H1 (cell line): ENCODE measurements at regions not wholly inside any gene's neighbourhood (a gene's known extent, or its start where the extent isn't known, plus 50 kb on each side); places are given as distances from the start of the nearest gene placed in this dataset.

Experiments used
- CTCF ChIA-PET: fragments of 300-600 bp; sonication (Branson Sonifier 250); formaldehyde crosslinking; loops from one replicate; lab custom pipeline; 2021; ENCODE audit not compliant: partially characterized antibody; lab: Charles Lee
- POLR2A ChIA-PET: fragments of 300-600 bp; sonication (Branson Sonifier 250); formaldehyde crosslinking; loops from one replicate; lab custom pipeline; 2021; ENCODE audit warnings: inconsistent platforms; ENCODE audit not compliant: partially characterized antibody; lab: Charles Lee
- DNase-seq, 2 experiments: peaks; one replicate each; pipeline versions ENCODE4 v3.0.0 to v3.0.0-alpha.2; 2010 to 2022; ENCODE audit warnings: low spot score in 2 of 2, low read depth in 1 of 2, mixed read lengths in 1 of 2
- FAIRE-seq: peaks from 2 replicates; lab custom pipeline; 2011; peaks lifted over from hg19 to GRCh38; lab: Jason Lieb, UNC
- H2AFZ ChIP-seq: 2 replicates; pipeline ENCODE4 v1.8.1; 2012; ENCODE audit warnings: low read length, inconsistent platforms
- H2AK5ac ChIP-seq: 2 replicates; pipeline ENCODE4 v1.6.1; 2013; ENCODE audit warnings: low read depth, low read length
- H2BK120ac ChIP-seq: replicated peaks from 2 replicates; pipeline ENCODE3; 2013; ENCODE audit warnings: low read depth, low read length, inconsistent platforms
- H2BK12ac ChIP-seq: 2 replicates; pipeline ENCODE4 v1.6.1; 2013; ENCODE audit warnings: low read depth, low read length
- H2BK15ac ChIP-seq: 2 replicates; pipeline ENCODE4 v1.6.1; 2013; ENCODE audit warnings: low read length
- H2BK20ac ChIP-seq: 2 replicates; pipeline ENCODE4 v1.6.1; 2013; ENCODE audit warnings: low read length
- H2BK5ac ChIP-seq: 2 replicates; pipeline ENCODE4 v1.6.1; 2013; ENCODE audit warnings: low read depth, low read length
- H3K14ac ChIP-seq: 2 replicates; pipeline ENCODE4 v1.6.1; 2013; ENCODE audit warnings: inconsistent platforms; ENCODE audit not compliant: insufficient read length
- H3K18ac ChIP-seq: 2 replicates; pipeline ENCODE4 v1.6.1; 2013; ENCODE audit warnings: low read length; ENCODE audit errors: extremely low read depth
- H3K23ac ChIP-seq: 2 replicates; pipeline ENCODE4 v1.6.1; 2013; ENCODE audit warnings: inconsistent platforms; ENCODE audit not compliant: insufficient read length
- H3K23me2 ChIP-seq: 2 replicates; pipeline ENCODE4 v1.6.1; 2013; ENCODE audit warnings: low read depth, low read length
- H3K27ac ChIP-seq: 2 replicates; pipeline ENCODE4 v1.6.1; 2011; ENCODE audit warnings: low read depth, low read length, inconsistent platforms
- H3K27me3 ChIP-seq, 4 experiments: replicated peaks in 1 of 4; 1 replicate in 1 of 4; 2 replicates in 3 of 4; pipeline versions ENCODE4 v1.6.1 to v1.8.1; 2011 to 2013; ENCODE audit warnings: low read length in 3 of 4, mild to moderate bottlenecking in 3 of 4, inconsistent platforms in 2 of 4, mixed read lengths in 2 of 4, moderate library complexity in 1 of 4; ENCODE audit not compliant: control insufficient read depth in 3 of 4, insufficient read depth in 3 of 4; ENCODE audit errors: extremely low read depth in 1 of 4
- H3K36me3 ChIP-seq, 4 experiments: 2 replicates each; pipeline versions ENCODE4 v1.6.1 to v1.8.1; 2011 to 2013; ENCODE audit warnings: mild to moderate bottlenecking in 4 of 4, low read length in 3 of 4, moderate library complexity in 2 of 4, control low read depth in 1 of 4, inconsistent platforms in 1 of 4; ENCODE audit not compliant: insufficient read depth in 4 of 4, control insufficient read depth in 2 of 4
- H3K4ac ChIP-seq: replicated peaks from 2 replicates; pipeline ENCODE3; 2013; ENCODE audit warnings: low read length, low read depth, mixed read lengths, inconsistent platforms; ENCODE audit not compliant: insufficient read length
- H3K4me1 ChIP-seq, 4 experiments: replicated peaks in 1 of 4; 1 replicate in 1 of 4; 2 replicates in 3 of 4; pipeline versions ENCODE4 v1.6.1 to v1.8.1; 2011 to 2013; ENCODE audit warnings: low read length in 3 of 4, inconsistent platforms in 2 of 4, mixed read lengths in 1 of 4; ENCODE audit not compliant: insufficient read depth in 4 of 4, control insufficient read depth in 3 of 4
- H3K4me2 ChIP-seq, 2 experiments: 2 replicates each; pipeline versions ENCODE4 v1.6.1 to v1.8.1; 2011 to 2013; ENCODE audit warnings: low read depth in 2 of 2, low read length in 2 of 2, control low read depth in 1 of 2, inconsistent platforms in 1 of 2, mild to moderate bottlenecking in 1 of 2; ENCODE audit not compliant: insufficient read depth in 1 of 2
- H3K4me3 ChIP-seq, 4 experiments: fragments of 200-600, 300-600 bp in 1 of 4; sonication (generic), shearing (Covaris generic), sonication (Bioruptor Twin) in 1 of 4; 2 replicates each; pipeline versions ENCODE4 v1.5.1 to v1.8.1; 2011 to 2016; ENCODE audit warnings: low read length in 4 of 4, low read depth in 3 of 4, control low read depth in 2 of 4, inconsistent platforms in 2 of 4, mild to moderate bottlenecking in 2 of 4, mixed read lengths in 1 of 4, moderate library complexity in 1 of 4; ENCODE audit not compliant: insufficient read depth in 2 of 4; ENCODE audit errors: extremely low read depth in 1 of 4
- H3K56ac ChIP-seq: replicated peaks from 2 replicates; pipeline ENCODE3; 2013; ENCODE audit warnings: low read depth, mild to moderate bottlenecking, mixed read lengths, low read length, inconsistent platforms; ENCODE audit not compliant: insufficient read length
- H3K79me1 ChIP-seq: 2 replicates; pipeline ENCODE4 v1.6.1; 2013; ENCODE audit warnings: low read depth, low read length, control low read depth
- H3K79me2 ChIP-seq, 2 experiments: 2 replicates each; pipeline versions ENCODE4 v1.6.1 to v1.8.1; 2012 to 2013; ENCODE audit warnings: low read length in 2 of 2, mild to moderate bottlenecking in 2 of 2, inconsistent platforms in 1 of 2; ENCODE audit not compliant: insufficient read depth in 2 of 2, control insufficient read depth in 1 of 2
- H3K9ac ChIP-seq, 4 experiments: replicated peaks in 1 of 4; 1 replicate in 1 of 4; 2 replicates in 3 of 4; pipeline versions ENCODE4 v1.6.1 to v1.8.1; 2011 to 2013; ENCODE audit warnings: low read depth in 3 of 4, low read length in 3 of 4, control low read depth in 2 of 4, mild to moderate bottlenecking in 2 of 4, moderate library complexity in 2 of 4, inconsistent platforms in 1 of 4; ENCODE audit errors: extremely low read depth in 1 of 4
- H3K9me3 ChIP-seq, 2 experiments: 2 replicates each; pipeline versions ENCODE4 v1.6.1 to v1.8.1; 2012 to 2013; ENCODE audit warnings: mild to moderate bottlenecking in 2 of 2, moderate library complexity in 2 of 2, control low read depth in 1 of 2, inconsistent platforms in 1 of 2, low read depth in 1 of 2, low read length in 1 of 2, mixed read lengths in 1 of 2; ENCODE audit not compliant: insufficient read depth in 2 of 2
- H4K20me1 ChIP-seq, 2 experiments: replicated peaks in 1 of 2; 2 replicates each; pipeline versions ENCODE3 to v1.8.1; 2011 to 2013; ENCODE audit warnings: inconsistent platforms in 2 of 2, low read length in 2 of 2, mild to moderate bottlenecking in 1 of 2; ENCODE audit not compliant: insufficient read depth in 2 of 2, control insufficient read depth in 1 of 2
- H4K5ac ChIP-seq: 2 replicates; pipeline ENCODE4 v1.6.1; 2013; ENCODE audit warnings: low read length, low read depth, mixed read lengths, inconsistent platforms; ENCODE audit not compliant: insufficient read length
- H4K8ac ChIP-seq: 2 replicates; pipeline ENCODE4 v1.8.0; 2013; ENCODE audit warnings: mild to moderate bottlenecking, moderate library complexity, low read length, inconsistent platforms; ENCODE audit not compliant: insufficient read depth; ENCODE audit errors: extremely low read depth
- H4K91ac ChIP-seq: replicated peaks from 2 replicates; pipeline ENCODE3; 2013; ENCODE audit warnings: low read length, mixed read lengths, inconsistent platforms; ENCODE audit not compliant: insufficient read length
- CBX8 ChIP-seq: fragments of 300-800, 300-1000 bp; sonication (generic); IDR thresholded peaks from 2 replicates; pipeline ENCODE4 v1.7.1; 2016; ENCODE audit warnings: low read depth, low read length, borderline replicate concordance
- WGBS, 2 experiments: shearing (Covaris generic) in 1 of 2; methylation state at CpG; one replicate each; pipeline versions ENCODE4 v1.1.6 to v1.1.7; 2013 to 2015; ENCODE audit warnings: low lambda C conversion rate in 2 of 2, mixed read lengths in 2 of 2, inconsistent platforms in 1 of 2, low coverage in 1 of 2, missing lambda C conversion rate in 1 of 2; ENCODE audit not compliant: insufficient replicate concordance in 2 of 2, insufficient coverage in 1 of 2, insufficient read length in 1 of 2; ENCODE audit errors: extremely low coverage in 1 of 2, missing lambda C conversion rate in 1 of 2; 5-methylcytosine and 5-hydroxymethylcytosine counted together

- no peak overlapping the region for H3K4ac ChIP-seq
- no peak overlapping the region for H4K8ac ChIP-seq
- H3K36me3 ChIP-seq, result no peaks in the 10 kb centered on the region
- H3K4me1 ChIP-seq, result no peaks in the 10 kb centered on the region
- no peak for TF ChIP-seq CBX8
- no peak overlapping the region for H3K14ac ChIP-seq
- no peak overlapping the region for H3K18ac ChIP-seq
- H3K79me1 ChIP-seq, result no peaks in the 10 kb centered on the region
- no peak overlapping the region for H2AFZ ChIP-seq
- ChIA-PET CTCF (no interaction called here), POLR2A (no interaction called here)
- H3K4me2 ChIP-seq, result no peak overlapping the region
- H3K4me3 ChIP-seq, result no peak overlapping the region
- no peak overlapping the region for H2BK20ac ChIP-seq
- no peak for FAIRE-seq
- H2BK12ac ChIP-seq, result no peak overlapping the region
- no peak overlapping the region for H4K5ac ChIP-seq
- H3K23me2 ChIP-seq, result no peaks in the 10 kb centered on the region; the same call in 1 of the 2 replicates
- no peaks in the 10 kb centered on the region for H3K27me3 ChIP-seq
- H4K91ac ChIP-seq, result no peak overlapping the region
- no peak overlapping the region for H2BK120ac ChIP-seq
- H3K9me3 ChIP-seq, result peaks cover 0 to 7% of the 10 kb centered on the region in 2 experiments; a peak in 1 of 4 replicates
- WGBS, 2 experiments, result 98% methylated on average over 2 of the region's 2 CpGs; no CpG with 5 or more reads in 1 of the 2 experiments
- no peak overlapping the region for H2AK5ac ChIP-seq
- no peak overlapping the region for H3K56ac ChIP-seq
- H2BK15ac ChIP-seq, result no peak overlapping the region
- no peak overlapping the region for H2BK5ac ChIP-seq
- no peaks in the 10 kb centered on the region for H4K20me1 ChIP-seq
- no peak overlapping the region for H3K27ac ChIP-seq
- H3K23ac ChIP-seq, result no peak overlapping the region
- H3K79me2 ChIP-seq, result no peaks in the 10 kb centered on the region
- no peak for DNase-seq
- H3K9ac ChIP-seq, result no peak overlapping the region
Measured at GRCh38 chr7:8893775-8894174, 460.4 kb downstream of the NXPH1 start.
